WI38 (cell line): ENCODE measurements at regions not wholly inside any gene's neighbourhood (a gene's known extent, or its start where the extent isn't known, plus 50 kb on each side); places are given as distances from the start of the nearest gene placed in this dataset.

ENCODE experiments used
- H3K4me3 ChIP-seq: 2 replicates; pipeline ENCODE4 v1.5.1; 2011; ENCODE audit warnings: low read depth, mild to moderate bottlenecking, control low read depth, low read length
- TF ChIP-seq, protein P1 (sequence below): IDR thresholded peaks from 2 replicates; pipeline ENCODE4 v1.5.1; 2012; ENCODE audit warnings: low read depth, mild to moderate bottlenecking, control low read depth, low read length

DNA sequence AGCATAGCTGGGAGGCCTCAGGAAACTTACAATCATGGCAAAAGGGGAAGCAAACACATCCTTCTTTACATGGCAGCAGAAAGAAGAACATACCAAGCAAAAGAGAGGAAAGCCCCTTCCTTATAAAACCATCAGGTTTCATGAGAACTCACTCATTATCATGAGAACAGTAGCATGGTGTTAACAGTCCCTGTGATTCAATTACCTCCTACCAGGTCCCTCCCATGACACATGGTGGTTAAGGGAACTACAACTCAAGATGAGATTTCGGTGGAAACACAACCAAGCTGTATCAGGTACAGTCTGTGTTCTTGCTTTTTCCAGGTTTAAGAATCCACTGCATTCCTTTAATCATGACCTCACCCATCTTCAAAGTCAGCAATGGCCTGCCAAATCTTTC is 514.2 kb downstream of the KCTD16 start:
- no peak overlapping the region for H3K4me3 ChIP-seq
- TF ChIP-seq, protein P1, sequence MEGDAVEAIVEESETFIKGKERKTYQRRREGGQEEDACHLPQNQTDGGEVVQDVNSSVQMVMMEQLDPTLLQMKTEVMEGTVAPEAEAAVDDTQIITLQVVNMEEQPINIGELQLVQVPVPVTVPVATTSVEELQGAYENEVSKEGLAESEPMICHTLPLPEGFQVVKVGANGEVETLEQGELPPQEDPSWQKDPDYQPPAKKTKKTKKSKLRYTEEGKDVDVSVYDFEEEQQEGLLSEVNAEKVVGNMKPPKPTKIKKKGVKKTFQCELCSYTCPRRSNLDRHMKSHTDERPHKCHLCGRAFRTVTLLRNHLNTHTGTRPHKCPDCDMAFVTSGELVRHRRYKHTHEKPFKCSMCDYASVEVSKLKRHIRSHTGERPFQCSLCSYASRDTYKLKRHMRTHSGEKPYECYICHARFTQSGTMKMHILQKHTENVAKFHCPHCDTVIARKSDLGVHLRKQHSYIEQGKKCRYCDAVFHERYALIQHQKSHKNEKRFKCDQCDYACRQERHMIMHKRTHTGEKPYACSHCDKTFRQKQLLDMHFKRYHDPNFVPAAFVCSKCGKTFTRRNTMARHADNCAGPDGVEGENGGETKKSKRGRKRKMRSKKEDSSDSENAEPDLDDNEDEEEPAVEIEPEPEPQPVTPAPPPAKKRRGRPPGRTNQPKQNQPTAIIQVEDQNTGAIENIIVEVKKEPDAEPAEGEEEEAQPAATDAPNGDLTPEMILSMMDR: no peak

DNA sequence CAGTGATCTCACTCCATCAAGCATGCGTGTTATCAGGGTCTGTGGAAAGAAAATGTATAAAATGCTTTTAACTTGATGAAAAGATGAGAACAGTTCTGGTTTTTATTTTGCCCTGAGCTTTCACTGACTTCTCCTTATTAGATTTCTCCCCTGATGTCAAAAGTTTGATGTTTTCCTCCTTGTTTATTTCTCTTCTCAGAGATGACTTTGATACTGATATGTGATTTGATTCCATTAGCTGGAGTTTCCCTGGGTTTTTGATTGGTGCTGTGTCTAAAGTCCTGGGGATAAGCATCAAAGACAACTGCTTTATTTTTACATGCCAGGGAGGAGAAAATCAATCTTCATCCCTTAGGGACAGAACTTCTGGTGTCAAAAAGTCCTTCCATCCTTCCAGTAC is 510.0 kb downstream of the KCTD16 start:
- no peak overlapping the region for H3K4me3 ChIP-seq
- TF ChIP-seq, protein P1: no peak

DNA sequence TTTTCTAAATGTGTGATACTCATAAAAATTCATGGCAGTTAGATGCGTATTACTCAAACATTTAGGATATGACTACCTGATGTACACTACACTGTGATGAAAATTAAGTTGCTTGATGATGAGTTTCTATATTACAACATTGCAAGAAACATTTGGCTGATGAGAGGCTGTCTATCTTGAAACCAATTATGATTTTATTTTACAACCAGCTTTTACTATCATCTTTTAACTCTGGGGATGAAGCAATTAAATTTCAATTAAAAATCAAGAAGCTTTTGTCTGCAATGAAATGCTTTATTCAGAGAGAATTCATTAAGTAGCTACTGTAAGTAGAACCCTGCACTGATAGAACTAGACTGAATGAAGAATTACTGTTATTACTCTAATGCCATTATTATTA is 500.4 kb downstream of the KCTD16 start:
- H3K4me3 ChIP-seq: no peak overlapping the region
- TF ChIP-seq, protein P1: no peak

DNA sequence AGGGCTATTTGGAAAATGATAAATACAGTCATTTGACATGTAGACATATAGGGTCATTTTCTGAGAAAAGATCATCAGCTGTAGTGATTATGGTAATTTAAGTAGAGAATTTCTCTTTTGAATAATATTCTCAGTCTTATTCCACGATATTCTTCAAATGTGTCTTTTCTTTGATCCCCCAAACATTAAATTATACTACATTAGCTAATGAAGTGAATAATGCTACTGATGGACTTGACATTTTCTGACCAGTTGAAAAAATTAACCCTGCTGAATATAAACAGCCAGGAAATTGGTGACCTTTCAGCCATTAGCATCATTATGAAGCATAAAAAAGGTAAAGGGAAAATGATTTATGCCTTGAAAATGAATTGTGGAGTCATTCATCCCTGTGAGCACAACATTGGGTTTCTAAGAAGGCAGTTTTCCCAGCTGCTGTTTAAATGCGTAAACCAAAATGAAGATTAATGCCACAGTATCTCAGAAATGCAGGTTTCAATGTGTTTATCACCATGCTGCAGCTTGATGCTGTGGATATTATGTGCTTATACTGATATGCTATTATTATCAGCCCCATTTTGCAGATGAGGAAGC is 489.1 kb downstream of the KCTD16 start:
- TF ChIP-seq, protein P1: no peak

DNA sequence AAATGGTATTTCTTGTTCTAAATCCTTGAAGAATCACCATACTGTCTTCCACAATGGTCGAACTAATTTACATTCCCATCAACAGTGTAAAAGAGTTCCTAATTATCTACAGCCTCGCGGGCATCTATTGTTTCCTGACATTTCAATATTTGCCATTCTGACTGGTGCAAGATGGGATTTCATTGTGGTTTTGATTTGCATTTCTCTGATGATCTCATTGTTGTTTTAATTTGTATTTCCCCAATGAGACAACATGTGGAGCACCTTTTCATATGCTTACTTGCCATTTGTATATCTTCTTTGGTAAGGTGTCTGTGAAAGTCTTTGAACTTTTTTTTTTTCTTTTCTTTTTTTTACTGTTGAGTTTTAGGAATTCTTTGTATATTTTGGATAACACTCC is 473.6 kb downstream of the KCTD16 start:
- TF ChIP-seq, protein P1: no peak
- no peak overlapping the region for H3K4me3 ChIP-seq

More for the DNA sequence above, 489.1 kb downstream of the KCTD16 start:
- H3K4me3 ChIP-seq: no peak overlapping the region

DNA sequence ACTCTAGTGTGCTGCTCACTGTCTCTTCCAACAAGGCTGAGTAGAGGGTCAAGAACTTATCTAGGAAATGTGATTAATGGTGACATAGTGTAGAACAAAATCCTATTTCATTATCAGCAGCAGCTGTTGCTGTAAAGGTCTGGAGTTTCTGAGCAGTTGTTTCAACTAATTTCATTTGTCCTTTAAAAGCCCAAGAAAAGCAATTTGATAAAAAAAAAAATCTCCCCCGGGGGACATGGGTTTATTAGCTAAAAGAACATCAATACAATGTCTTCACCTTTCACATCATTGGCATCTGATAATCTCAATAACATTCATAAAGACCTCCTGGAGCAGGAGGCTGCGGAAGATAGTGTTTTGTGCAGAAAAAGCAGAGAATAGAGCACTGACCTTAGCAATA is 468.1 kb downstream of the KCTD16 start:
- H3K4me3 ChIP-seq: no peak overlapping the region
- TF ChIP-seq, protein P1: no peak

DNA sequence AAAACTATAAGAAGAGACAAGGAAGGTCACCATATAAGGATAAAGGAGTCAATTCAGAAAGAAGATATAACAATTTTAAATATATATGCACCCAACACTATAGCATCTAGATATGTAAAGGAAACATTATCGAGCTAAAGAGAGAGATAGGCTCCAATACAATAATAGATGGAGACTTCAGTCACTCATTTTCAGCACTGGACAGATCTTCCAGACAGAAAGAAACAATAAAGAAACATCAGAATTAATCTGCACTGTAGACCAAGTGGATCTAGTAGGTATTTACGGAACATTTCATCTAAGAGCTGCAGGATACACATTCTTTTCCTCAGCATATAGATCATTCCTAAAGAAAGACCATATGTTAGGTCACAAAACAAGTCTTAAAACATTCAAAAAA is 463.5 kb downstream of the KCTD16 start:
- TF ChIP-seq, protein P1: no peak
- H3K4me3 ChIP-seq: no peak overlapping the region
